NCI-H1092 treated with DMSO at 0.1 percent for 48 hours (cell line): ENCODE measurements at regions not wholly inside any gene's neighbourhood (a gene's known extent, or its start where the extent isn't known, plus 50 kb on each side); places are given as distances from the start of the nearest gene placed in this dataset.
"Not testable (repeated sequence)": the region's sequence is repeated elsewhere in the genome, so short reads cannot be mapped to it uniquely, and the experiment has no call there.

Experiments used
- DNase-seq: peaks from one replicate; lab custom pipeline; 2025; lab: John Stamatoyannopoulos, UW

- DNase-seq: peak; percentile 5
These were observed 462.6 kb downstream of the RNF144A start for GRCh38 chr2:7379799-7380198.

GRCh38 chr2:7384773-7385349 is 467.6 kb downstream of the RNF144A start:
- no peak for DNase-seq

- not testable (repeated sequence) for DNase-seq
These were observed 473.1 kb downstream of the RNF144A start for GRCh38 chr2:7390311-7390710.

- DNase-seq: no peak
These were observed 475.0 kb downstream of the RNF144A start for GRCh38 chr2:7392076-7392787.

- no peak for DNase-seq
These were observed 477.0 kb downstream of the RNF144A start for GRCh38 chr2:7394195-7394594.

- DNase-seq: no peak
These were observed 483.4 kb downstream of the RNF144A start for GRCh38 chr2:7400628-7401027.

GRCh38 chr2:7403092-7403775 is 486.0 kb downstream of the RNF144A start:
- no peak for DNase-seq

GRCh38 chr2:7405861-7406715 is 488.9 kb downstream of the RNF144A start:
- no peak for DNase-seq

- no peak for DNase-seq
These were observed 489.8 kb downstream of the RNF144A start for GRCh38 chr2:7407001-7407400.

GRCh38 chr2:7407906-7408680 is 490.9 kb downstream of the RNF144A start:
- no peak for DNase-seq

- no peak for DNase-seq
These were observed 494.5 kb downstream of the RNF144A start for GRCh38 chr2:7411691-7412090.

GRCh38 chr2:7417845-7418742 is 500.9 kb downstream of the RNF144A start:
- no peak for DNase-seq

GRCh38 chr2:7419186-7419585 is 502.0 kb downstream of the RNF144A start:
- DNase-seq: no peak

GRCh38 chr2:7419814-7420311 is 502.7 kb downstream of the RNF144A start:
- no peak for DNase-seq

- DNase-seq: no peak
These were observed 503.3 kb downstream of the RNF144A start for GRCh38 chr2:7420530-7420929.

GRCh38 chr2:7424481-7424880 is 507.3 kb downstream of the RNF144A start:
- no peak for DNase-seq

GRCh38 chr2:7427293-7428060 is 510.3 kb downstream of the RNF144A start:
- DNase-seq: peak; percentile 56

GRCh38 chr2:7428454-7429204 is 511.4 kb downstream of the RNF144A start:
- DNase-seq: no peak

GRCh38 chr2:7429733-7430132 is 512.5 kb downstream of the RNF144A start:
- DNase-seq: no peak
